ENCODE measurements at regions not wholly inside any gene's neighbourhood (a gene's known extent, or its start where the extent isn't known, plus 50 kb on each side); places are given as distances from the start of the nearest gene placed in this dataset.

- ATAC-seq: no peak; the same call in 2 of the 3 replicates
Measured at GRCh38 chr5:107265193-107265592, 405.5 kb downstream of the EFNA5 start.

More at GRCh38 chr5:107265193-107265592, 405.5 kb downstream of the EFNA5 start:
- TF ChIP-seq OSR1 (CRISPR knock-in tag; IDR thresholded peaks at IDR 0.05): no peak
- no peak for TF ChIP-seq ARNTL (CRISPR knock-in tag; IDR thresholded peaks at IDR 0.05; ENCODE audit: borderline replicate concordance, low read depth)
- TF ChIP-seq ZNF8 (CRISPR knock-in tag; IDR thresholded peaks at IDR 0.05): no peak
- TF ChIP-seq ZNF565 (CRISPR knock-in tag; conservative IDR thresholded peaks at IDR 0.05; ENCODE audit: low read depth): no peak
- no peak for TF ChIP-seq PATZ1 (CRISPR knock-in tag; IDR thresholded peaks at IDR 0.05; ENCODE audit: borderline replicate concordance)
- TF ChIP-seq TOX (CRISPR knock-in tag; IDR thresholded peaks at IDR 0.05; ENCODE audit: borderline replicate concordance): no peak
- no peak for TF ChIP-seq GLIS3 (CRISPR knock-in tag; IDR thresholded peaks at IDR 0.05)
- no peak for TF ChIP-seq ISL1 (CRISPR knock-in tag; IDR thresholded peaks at IDR 0.05)
- TF ChIP-seq TCF4 (CRISPR knock-in tag; IDR thresholded peaks at IDR 0.05; ENCODE audit: borderline replicate concordance): no peak
- no peak for TF ChIP-seq ZFP30 (CRISPR knock-in tag; IDR thresholded peaks at IDR 0.05)
- no peak for TF ChIP-seq CREB5 (CRISPR knock-in tag; IDR thresholded peaks at IDR 0.05; ENCODE audit: low read depth)
- no peak for TF ChIP-seq CSRNP3 (CRISPR knock-in tag; IDR thresholded peaks at IDR 0.05)
- no peak for TF ChIP-seq PPARA (CRISPR knock-in tag; IDR thresholded peaks at IDR 0.05; ENCODE audit: borderline replicate concordance)
- no peak for TF ChIP-seq CSDC2 (CRISPR knock-in tag; IDR thresholded peaks at IDR 0.05)
- TF ChIP-seq ZNF70 (CRISPR knock-in tag; IDR thresholded peaks at IDR 0.05): no peak
- no peak for TF ChIP-seq TSHZ2 (CRISPR knock-in tag; IDR thresholded peaks at IDR 0.05)
- TF ChIP-seq POU6F1 (CRISPR knock-in tag; IDR thresholded peaks at IDR 0.05; ENCODE audit: borderline replicate concordance, low read depth): no peak
- TF ChIP-seq BACH2 (CRISPR knock-in tag; IDR thresholded peaks at IDR 0.05; ENCODE audit: borderline replicate concordance): no peak
